H1 (cell line): ENCODE measurements at regions not wholly inside any gene's neighbourhood (a gene's known extent, or its start where the extent isn't known, plus 50 kb on each side); places are given as distances from the start of the nearest gene placed in this dataset.

Source experiments
- CTCF ChIA-PET: fragments of 300-600 bp; sonication (Branson Sonifier 250); formaldehyde crosslinking; loops from one replicate; lab custom pipeline; 2021; ENCODE audit not compliant: partially characterized antibody; lab: Charles Lee
- POLR2A ChIA-PET: fragments of 300-600 bp; sonication (Branson Sonifier 250); formaldehyde crosslinking; loops from one replicate; lab custom pipeline; 2021; ENCODE audit warnings: inconsistent platforms; ENCODE audit not compliant: partially characterized antibody; lab: Charles Lee
- DNase-seq, 2 experiments: peaks; one replicate each; pipeline versions ENCODE4 v3.0.0 to v3.0.0-alpha.2; 2010 to 2022; ENCODE audit warnings: low spot score in 2 of 2, low read depth in 1 of 2, mixed read lengths in 1 of 2
- FAIRE-seq: peaks from 2 replicates; lab custom pipeline; 2011; peaks lifted over from hg19 to GRCh38; lab: Jason Lieb, UNC
- H2AFZ ChIP-seq: 2 replicates; pipeline ENCODE4 v1.8.1; 2012; ENCODE audit warnings: low read length, inconsistent platforms
- H2AK5ac ChIP-seq: 2 replicates; pipeline ENCODE4 v1.6.1; 2013; ENCODE audit warnings: low read depth, low read length
- H2BK120ac ChIP-seq: replicated peaks from 2 replicates; pipeline ENCODE3; 2013; ENCODE audit warnings: low read depth, low read length, inconsistent platforms
- H2BK12ac ChIP-seq: 2 replicates; pipeline ENCODE4 v1.6.1; 2013; ENCODE audit warnings: low read depth, low read length
- H2BK15ac ChIP-seq: 2 replicates; pipeline ENCODE4 v1.6.1; 2013; ENCODE audit warnings: low read length
- H2BK20ac ChIP-seq: 2 replicates; pipeline ENCODE4 v1.6.1; 2013; ENCODE audit warnings: low read length
- H2BK5ac ChIP-seq: 2 replicates; pipeline ENCODE4 v1.6.1; 2013; ENCODE audit warnings: low read depth, low read length
- H3K14ac ChIP-seq: 2 replicates; pipeline ENCODE4 v1.6.1; 2013; ENCODE audit warnings: inconsistent platforms; ENCODE audit not compliant: insufficient read length
- H3K18ac ChIP-seq: 2 replicates; pipeline ENCODE4 v1.6.1; 2013; ENCODE audit warnings: low read length; ENCODE audit errors: extremely low read depth
- H3K23ac ChIP-seq: 2 replicates; pipeline ENCODE4 v1.6.1; 2013; ENCODE audit warnings: inconsistent platforms; ENCODE audit not compliant: insufficient read length
- H3K23me2 ChIP-seq: 2 replicates; pipeline ENCODE4 v1.6.1; 2013; ENCODE audit warnings: low read depth, low read length
- H3K27ac ChIP-seq: 2 replicates; pipeline ENCODE4 v1.6.1; 2011; ENCODE audit warnings: low read depth, low read length, inconsistent platforms
- H3K27me3 ChIP-seq, 4 experiments: replicated peaks in 1 of 4; 1 replicate in 1 of 4; 2 replicates in 3 of 4; pipeline versions ENCODE4 v1.6.1 to v1.8.1; 2011 to 2013; ENCODE audit warnings: low read length in 3 of 4, mild to moderate bottlenecking in 3 of 4, inconsistent platforms in 2 of 4, mixed read lengths in 2 of 4, moderate library complexity in 1 of 4; ENCODE audit not compliant: control insufficient read depth in 3 of 4, insufficient read depth in 3 of 4; ENCODE audit errors: extremely low read depth in 1 of 4
- H3K36me3 ChIP-seq, 4 experiments: 2 replicates each; pipeline versions ENCODE4 v1.6.1 to v1.8.1; 2011 to 2013; ENCODE audit warnings: mild to moderate bottlenecking in 4 of 4, low read length in 3 of 4, moderate library complexity in 2 of 4, control low read depth in 1 of 4, inconsistent platforms in 1 of 4; ENCODE audit not compliant: insufficient read depth in 4 of 4, control insufficient read depth in 2 of 4
- H3K4ac ChIP-seq: replicated peaks from 2 replicates; pipeline ENCODE3; 2013; ENCODE audit warnings: low read length, low read depth, mixed read lengths, inconsistent platforms; ENCODE audit not compliant: insufficient read length
- H3K4me1 ChIP-seq, 4 experiments: replicated peaks in 1 of 4; 1 replicate in 1 of 4; 2 replicates in 3 of 4; pipeline versions ENCODE4 v1.6.1 to v1.8.1; 2011 to 2013; ENCODE audit warnings: low read length in 3 of 4, inconsistent platforms in 2 of 4, mixed read lengths in 1 of 4; ENCODE audit not compliant: insufficient read depth in 4 of 4, control insufficient read depth in 3 of 4
- H3K4me2 ChIP-seq, 2 experiments: 2 replicates each; pipeline versions ENCODE4 v1.6.1 to v1.8.1; 2011 to 2013; ENCODE audit warnings: low read depth in 2 of 2, low read length in 2 of 2, control low read depth in 1 of 2, inconsistent platforms in 1 of 2, mild to moderate bottlenecking in 1 of 2; ENCODE audit not compliant: insufficient read depth in 1 of 2
- H3K4me3 ChIP-seq, 4 experiments: fragments of 200-600, 300-600 bp in 1 of 4; sonication (generic), shearing (Covaris generic), sonication (Bioruptor Twin) in 1 of 4; 2 replicates each; pipeline versions ENCODE4 v1.5.1 to v1.8.1; 2011 to 2016; ENCODE audit warnings: low read length in 4 of 4, low read depth in 3 of 4, control low read depth in 2 of 4, inconsistent platforms in 2 of 4, mild to moderate bottlenecking in 2 of 4, mixed read lengths in 1 of 4, moderate library complexity in 1 of 4; ENCODE audit not compliant: insufficient read depth in 2 of 4; ENCODE audit errors: extremely low read depth in 1 of 4
- H3K56ac ChIP-seq: replicated peaks from 2 replicates; pipeline ENCODE3; 2013; ENCODE audit warnings: low read depth, mild to moderate bottlenecking, mixed read lengths, low read length, inconsistent platforms; ENCODE audit not compliant: insufficient read length
- H3K79me1 ChIP-seq: 2 replicates; pipeline ENCODE4 v1.6.1; 2013; ENCODE audit warnings: low read depth, low read length, control low read depth
- H3K79me2 ChIP-seq, 2 experiments: 2 replicates each; pipeline versions ENCODE4 v1.6.1 to v1.8.1; 2012 to 2013; ENCODE audit warnings: low read length in 2 of 2, mild to moderate bottlenecking in 2 of 2, inconsistent platforms in 1 of 2; ENCODE audit not compliant: insufficient read depth in 2 of 2, control insufficient read depth in 1 of 2
- H3K9ac ChIP-seq, 4 experiments: replicated peaks in 1 of 4; 1 replicate in 1 of 4; 2 replicates in 3 of 4; pipeline versions ENCODE4 v1.6.1 to v1.8.1; 2011 to 2013; ENCODE audit warnings: low read depth in 3 of 4, low read length in 3 of 4, control low read depth in 2 of 4, mild to moderate bottlenecking in 2 of 4, moderate library complexity in 2 of 4, inconsistent platforms in 1 of 4; ENCODE audit errors: extremely low read depth in 1 of 4
- H3K9me3 ChIP-seq, 2 experiments: 2 replicates each; pipeline versions ENCODE4 v1.6.1 to v1.8.1; 2012 to 2013; ENCODE audit warnings: mild to moderate bottlenecking in 2 of 2, moderate library complexity in 2 of 2, control low read depth in 1 of 2, inconsistent platforms in 1 of 2, low read depth in 1 of 2, low read length in 1 of 2, mixed read lengths in 1 of 2; ENCODE audit not compliant: insufficient read depth in 2 of 2
- H4K20me1 ChIP-seq, 2 experiments: replicated peaks in 1 of 2; 2 replicates each; pipeline versions ENCODE3 to v1.8.1; 2011 to 2013; ENCODE audit warnings: inconsistent platforms in 2 of 2, low read length in 2 of 2, mild to moderate bottlenecking in 1 of 2; ENCODE audit not compliant: insufficient read depth in 2 of 2, control insufficient read depth in 1 of 2
- H4K5ac ChIP-seq: 2 replicates; pipeline ENCODE4 v1.6.1; 2013; ENCODE audit warnings: low read length, low read depth, mixed read lengths, inconsistent platforms; ENCODE audit not compliant: insufficient read length
- H4K8ac ChIP-seq: 2 replicates; pipeline ENCODE4 v1.8.0; 2013; ENCODE audit warnings: mild to moderate bottlenecking, moderate library complexity, low read length, inconsistent platforms; ENCODE audit not compliant: insufficient read depth; ENCODE audit errors: extremely low read depth
- H4K91ac ChIP-seq: replicated peaks from 2 replicates; pipeline ENCODE3; 2013; ENCODE audit warnings: low read length, mixed read lengths, inconsistent platforms; ENCODE audit not compliant: insufficient read length
- ASH2L ChIP-seq: fragments of 200-600, 300-600 bp; sonication (generic); IDR thresholded peaks from one replicate; pipeline ENCODE4 v1.7.1; 2017; ENCODE audit warnings: low read length
- CHD2 ChIP-seq: IDR thresholded peaks from 2 replicates; pipeline ENCODE4 v1.6.1; 2012; ENCODE audit warnings: low read length, improper control_type of control experiment
- CREB1 ChIP-seq: IDR thresholded peaks from 2 replicates; pipeline ENCODE4 v1.6.1; 2012; ENCODE audit warnings: inconsistent platforms
- EGR1 ChIP-seq: IDR thresholded peaks from 2 replicates; pipeline ENCODE4 v1.6.1; 2011; ENCODE audit warnings: low read depth, low read length, borderline replicate concordance
- FOSL1 ChIP-seq: IDR thresholded peaks from 2 replicates; pipeline ENCODE4 v1.6.1; 2011; ENCODE audit warnings: mild to moderate bottlenecking, low read depth, low read length, moderate library complexity; ENCODE audit not compliant: insufficient read depth
- GTF2F1 ChIP-seq: IDR thresholded peaks from 2 replicates; pipeline ENCODE4 v1.6.1; 2012; ENCODE audit warnings: low read depth, low read length, improper control_type of control experiment, borderline replicate concordance
- HDAC2 ChIP-seq, 2 experiments: fragments of 300-600 bp in 1 of 2; sonication (generic) in 1 of 2; IDR thresholded peaks; 2 replicates each; pipeline ENCODE4 v1.6.1; 2011 to 2012; ENCODE audit warnings: low read depth in 2 of 2, low read length in 2 of 2, mild to moderate bottlenecking in 2 of 2, moderate library complexity in 2 of 2, borderline replicate concordance in 1 of 2, inconsistent platforms in 1 of 2
- NANOG ChIP-seq: IDR thresholded peaks from 2 replicates; pipeline ENCODE4 v1.6.1; 2011; ENCODE audit warnings: low read length, low read depth, mild to moderate bottlenecking, inconsistent platforms; ENCODE audit not compliant: insufficient read depth, poor library complexity, severe bottlenecking
- SRF ChIP-seq: IDR thresholded peaks from 2 replicates; pipeline ENCODE4 v1.6.1; 2011; ENCODE audit warnings: mild to moderate bottlenecking, low read depth, low read length, moderate library complexity
- WGBS, 2 experiments: shearing (Covaris generic) in 1 of 2; methylation state at CpG; one replicate each; pipeline versions ENCODE4 v1.1.6 to v1.1.7; 2013 to 2015; ENCODE audit warnings: low lambda C conversion rate in 2 of 2, mixed read lengths in 2 of 2, inconsistent platforms in 1 of 2, low coverage in 1 of 2, missing lambda C conversion rate in 1 of 2; ENCODE audit not compliant: insufficient replicate concordance in 2 of 2, insufficient coverage in 1 of 2, insufficient read length in 1 of 2; ENCODE audit errors: extremely low coverage in 1 of 2, missing lambda C conversion rate in 1 of 2; 5-methylcytosine and 5-hydroxymethylcytosine counted together

- CTCF ChIA-PET: no interaction called here
Measured at GRCh38 chr12:24719293-24719721, 229.6 kb downstream of the BCAT1 start.

More at GRCh38 chr12:24719293-24719721, 229.6 kb downstream of the BCAT1 start:
- no peak overlapping the region for H4K5ac ChIP-seq
- no peak overlapping the region for H3K14ac ChIP-seq
- no peak for FAIRE-seq
- H3K79me2 ChIP-seq: no peaks in the 10 kb centered on the region
- H3K4ac ChIP-seq: no peak overlapping the region
- H3K9me3 ChIP-seq: no peaks in the 10 kb centered on the region; a peak in 2 of 4 replicates
- H3K27ac ChIP-seq: no peak overlapping the region
- H2BK5ac ChIP-seq: no peak overlapping the region
- POLR2A ChIA-PET: no interaction called here
- no peak for TF ChIP-seq EGR1
- no peak for TF ChIP-seq CHD2
- no peak for TF ChIP-seq CREB1
- no peak for TF ChIP-seq SRF
- TF ChIP-seq FOSL1: no peak
- no peak for TF ChIP-seq GTF2F1
- TF ChIP-seq HDAC2 (IDR thresholded peaks at IDR 0.05; ENCODE audit: borderline replicate concordance in 1 of 2, low read depth in 2 of 2, low read length in 2 of 2): no peak
- TF ChIP-seq ASH2L: no peak
- TF ChIP-seq NANOG: no peak
- TF ChIP-seq, all 59 proteins: peak for 0
- Histone ChIP-seq H2AFZ (no peak overlapping the region), H2AK5ac (no peak overlapping the region), H3K79me1 (no peaks in the 10 kb centered on the region), H3K4me1 (no peaks in the 10 kb centered on the region), H2BK12ac (no peak overlapping the region), H3K56ac (no peak overlapping the region), H3K27me3 (no peaks in the 10 kb centered on the region), H3K36me3 (no peaks in the 10 kb centered on the region), H3K4me2 (no peak overlapping the region), H3K23me2 (no peaks in the 10 kb centered on the region), H3K18ac (no peak overlapping the region), H2BK20ac (no peak overlapping the region), H2BK15ac (no peak overlapping the region), H3K9ac (no peak overlapping the region), H4K8ac (no peak overlapping the region), H3K4me3 (no peak overlapping the region), H2BK120ac (no peak overlapping the region), H4K20me1 (no peaks in the 10 kb centered on the region), H4K91ac (no peak overlapping the region), H3K23ac (no peak overlapping the region)
- 82% methylated on average over 1 of the region's 1 CpG; no CpG with 5 or more reads in 1 of the 2 experiments for WGBS, 2 experiments
- DNase-seq: no peak
